SJCRH30 (cell line): ENCODE measurements at regions not wholly inside any gene's neighbourhood (a gene's known extent, or its start where the extent isn't known, plus 50 kb on each side); places are given as distances from the start of the nearest gene placed in this dataset.

Experiments
- DNase-seq, 2 experiments: peaks; one replicate each; pipeline ENCODE4 v3.0.0-alpha.2; 2015 to 2020
- H3K27ac ChIP-seq: fragments of 250-450 bp; sonication (Bioruptor Pico); 2 replicates; pipeline ENCODE4 v1.5.1; 2020; ENCODE audit warnings: mild to moderate bottlenecking, moderate library complexity
- H3K27me3 ChIP-seq: fragments of 250-450 bp; sonication (Bioruptor Pico); 2 replicates; pipeline ENCODE4 v1.5.1; 2020; ENCODE audit warnings: mild to moderate bottlenecking, moderate library complexity
- H3K36me3 ChIP-seq: fragments of 250-450 bp; sonication (Bioruptor Pico); 2 replicates; pipeline ENCODE4 v1.5.1; 2020; ENCODE audit warnings: mild to moderate bottlenecking, moderate library complexity
- H3K4me1 ChIP-seq: fragments of 250-450 bp; sonication (Bioruptor Pico); 2 replicates; pipeline ENCODE4 v1.5.1; 2020; ENCODE audit warnings: mild to moderate bottlenecking, moderate library complexity
- H3K4me3 ChIP-seq: fragments of 250-450 bp; sonication (Bioruptor Pico); 2 replicates; pipeline ENCODE4 v1.5.1; 2020; ENCODE audit warnings: mild to moderate bottlenecking, moderate library complexity
- H3K9me3 ChIP-seq: fragments of 250-450 bp; sonication (Bioruptor Pico); replicated peaks from 2 replicates; pipeline ENCODE4 v1.5.1; 2020; ENCODE audit warnings: mild to moderate bottlenecking, moderate library complexity

DNA sequence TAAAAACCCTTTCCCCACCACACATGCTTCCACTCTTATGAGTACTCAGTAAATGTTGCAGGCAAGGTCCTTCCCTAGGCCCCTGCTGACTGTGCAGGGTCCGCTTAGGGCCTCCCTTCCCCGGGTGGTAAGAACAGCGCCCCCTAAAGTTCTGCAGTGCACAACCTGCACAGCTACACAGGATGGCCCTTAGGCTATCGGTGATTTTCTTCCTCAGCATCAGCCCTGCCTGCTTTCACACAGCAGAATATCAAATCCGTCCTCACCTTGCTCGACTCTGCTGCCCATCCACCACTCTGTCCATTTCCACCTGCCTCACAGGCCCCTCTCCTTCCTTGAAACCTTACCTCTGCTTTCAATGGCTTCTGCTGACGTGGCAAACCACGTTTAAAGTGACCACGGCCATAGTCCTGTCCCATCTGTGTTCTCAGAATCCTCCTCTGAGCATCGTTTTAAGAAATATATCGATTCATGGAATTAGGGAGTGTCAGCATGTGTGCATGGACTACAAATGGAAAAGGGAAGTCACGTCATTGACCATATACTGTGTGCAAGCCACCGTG, 51.4 kb upstream of the TMEM132E start:
- H3K4me1 ChIP-seq = no peaks in the 10 kb centered on the region
- peaks cover 31% of the 10 kb centered on the region for H3K27me3 ChIP-seq
- H3K9me3 ChIP-seq = no peaks in the 10 kb centered on the region
- no peaks in the 10 kb centered on the region for H3K36me3 ChIP-seq
- DNase-seq = peak in 1 of 2 experiments; percentile 17
- no peak overlapping the region for H3K27ac ChIP-seq
- no peak overlapping the region for H3K4me3 ChIP-seq

DNA sequence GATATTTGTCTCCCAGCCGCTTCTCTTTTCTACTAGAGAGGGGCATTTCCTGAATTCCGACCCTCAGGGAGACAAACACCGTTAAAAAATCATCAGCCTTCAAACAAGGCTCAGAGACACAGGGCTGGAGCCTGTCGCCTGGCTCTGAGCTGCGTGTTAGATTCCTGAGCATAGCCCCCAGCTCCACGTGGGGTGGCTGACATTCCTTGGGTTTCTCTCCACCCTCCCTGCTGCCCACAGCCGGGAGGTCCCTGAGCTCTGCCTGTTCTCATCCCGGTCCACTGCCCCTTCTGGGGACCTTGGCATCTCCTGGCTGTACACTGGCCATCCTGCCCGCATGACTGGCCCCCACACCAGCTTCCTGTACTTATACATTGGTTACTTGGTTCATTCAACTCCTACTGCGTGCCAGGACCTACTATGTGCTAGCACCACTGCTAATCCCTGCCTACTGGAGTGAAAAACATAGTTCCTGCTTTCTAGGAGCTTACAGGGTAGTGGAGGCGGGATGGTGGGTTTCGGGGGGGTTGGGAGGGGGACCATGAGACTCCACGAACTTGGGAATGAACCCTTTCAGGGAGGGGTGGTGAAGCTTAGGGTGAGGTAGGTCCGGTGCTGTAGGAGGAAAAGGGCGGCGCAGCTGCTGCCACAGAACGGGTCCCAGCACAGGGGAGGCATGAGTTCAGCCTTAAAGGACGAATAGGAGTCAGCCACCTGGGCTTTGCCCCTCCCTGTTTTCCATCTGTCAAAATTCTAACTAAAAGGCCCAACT, 52.1 kb upstream of the TMEM132E start:
- no peaks in the 10 kb centered on the region for H3K36me3 ChIP-seq
- no peak for DNase-seq
- H3K27me3 ChIP-seq = peaks cover 35% of the 10 kb centered on the region
- H3K27ac ChIP-seq = no peak overlapping the region
- H3K4me3 ChIP-seq = no peak overlapping the region
- H3K4me1 ChIP-seq = no peaks in the 10 kb centered on the region
- no peaks in the 10 kb centered on the region for H3K9me3 ChIP-seq

DNA sequence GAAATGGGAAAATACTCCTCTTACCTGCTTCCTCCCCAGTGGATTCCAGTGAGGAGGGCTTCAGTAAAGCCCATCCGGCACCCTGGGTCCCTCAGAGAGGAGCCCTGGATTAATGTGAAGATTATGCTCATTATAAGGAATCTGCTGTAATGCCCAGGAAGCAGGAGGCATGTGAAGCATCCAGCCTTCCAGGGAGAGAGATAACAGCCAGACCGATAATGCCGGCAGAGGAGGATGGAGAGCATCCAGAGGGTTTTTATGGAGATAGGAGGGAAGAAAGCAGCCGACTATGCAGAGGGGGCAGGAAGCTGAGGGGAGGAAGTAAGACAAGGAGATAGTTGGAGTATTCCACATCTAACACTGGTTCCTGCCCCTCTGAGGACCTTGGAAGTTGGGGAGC, 53.7 kb upstream of the TMEM132E start:
- no peak overlapping the region for H3K27ac ChIP-seq
- H3K9me3 ChIP-seq = no peaks in the 10 kb centered on the region
- H3K4me1 ChIP-seq = no peaks in the 10 kb centered on the region
- H3K4me3 ChIP-seq = no peak overlapping the region
- DNase-seq = no peak
- no peaks in the 10 kb centered on the region for H3K36me3 ChIP-seq
- peaks cover 37% of the 10 kb centered on the region for H3K27me3 ChIP-seq

DNA sequence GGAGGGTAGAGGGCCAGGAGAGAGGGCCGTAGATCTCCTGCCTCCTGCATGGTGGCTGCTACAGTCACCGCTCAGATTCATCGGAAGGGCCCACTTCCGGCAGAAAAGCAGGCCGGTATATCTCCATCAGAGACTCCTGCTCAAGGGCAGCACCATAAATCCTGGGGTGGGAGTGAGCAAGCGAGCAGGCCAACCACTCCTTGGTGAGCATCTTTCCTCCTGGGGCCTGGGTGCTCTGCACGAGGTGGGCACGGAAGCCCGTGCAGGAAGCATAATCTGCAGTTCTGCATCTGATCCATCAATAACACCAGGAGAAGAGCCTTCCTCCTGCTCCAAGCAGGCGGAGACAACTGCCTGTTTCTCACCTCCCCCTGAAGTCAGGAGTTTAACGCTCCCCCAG, 57.4 kb upstream of the TMEM132E start:
- Histone ChIP-seq H3K9me3 (no peaks in the 10 kb centered on the region), H3K36me3 (no peaks in the 10 kb centered on the region), H3K27me3 (peaks cover 40% of the 10 kb centered on the region), H3K27ac (no peak overlapping the region), H3K4me3 (no peak overlapping the region), H3K4me1 (no peaks in the 10 kb centered on the region)
- no peak for DNase-seq

DNA sequence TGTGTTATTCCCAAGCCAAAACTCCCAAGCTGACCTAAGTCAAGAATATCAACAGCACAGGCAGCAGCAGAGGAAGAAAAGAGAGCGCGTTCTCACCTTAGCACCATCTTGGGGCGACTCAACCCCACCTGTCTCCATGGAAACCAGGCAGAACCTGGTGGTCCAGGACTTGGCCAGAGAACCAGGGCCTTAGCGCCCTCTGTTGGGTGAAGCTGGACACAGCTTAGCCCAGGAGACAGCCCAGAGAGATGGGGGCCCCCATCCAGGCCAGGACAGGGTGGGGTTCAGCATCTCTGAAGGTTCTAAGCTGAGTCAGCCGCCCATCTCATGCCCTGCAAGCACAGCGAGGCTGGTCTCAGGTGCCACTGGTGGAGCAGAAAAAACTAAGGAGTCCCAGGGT, 60.1 kb upstream of the TMEM132E start:
- Histone ChIP-seq H3K36me3 (no peaks in the 10 kb centered on the region), H3K4me3 (no peak overlapping the region), H3K27ac (no peak overlapping the region), H3K27me3 (peaks cover 29% of the 10 kb centered on the region), H3K4me1 (no peaks in the 10 kb centered on the region), H3K9me3 (no peaks in the 10 kb centered on the region)
- DNase-seq = peak; percentile 13 to 34

DNA sequence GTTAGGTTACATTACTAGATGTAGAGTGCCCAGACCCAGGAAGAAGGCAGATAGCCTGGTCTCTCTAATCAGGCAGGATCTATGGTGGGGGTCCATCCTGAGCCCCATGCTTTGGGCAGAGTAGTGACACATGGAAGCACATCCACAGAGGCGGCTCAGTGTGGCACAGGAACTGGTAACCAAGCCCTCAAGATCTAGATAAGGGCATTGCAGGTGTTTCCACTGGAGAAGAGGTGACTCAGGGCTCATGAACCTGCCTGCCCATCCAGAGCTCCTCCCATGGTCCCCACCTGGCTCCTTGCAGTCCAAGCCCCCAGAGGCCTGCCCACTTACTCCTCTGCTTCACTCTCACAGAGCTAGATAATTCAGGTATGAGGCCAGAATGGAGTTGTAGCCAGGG, 62.0 kb upstream of the TMEM132E start:
- Histone ChIP-seq H3K27me3 (peaks cover 21% of the 10 kb centered on the region), H3K4me3 (no peak overlapping the region), H3K27ac (no peak overlapping the region), H3K4me1 (no peaks in the 10 kb centered on the region), H3K9me3 (no peaks in the 10 kb centered on the region), H3K36me3 (no peaks in the 10 kb centered on the region)
- no peak for DNase-seq

DNA sequence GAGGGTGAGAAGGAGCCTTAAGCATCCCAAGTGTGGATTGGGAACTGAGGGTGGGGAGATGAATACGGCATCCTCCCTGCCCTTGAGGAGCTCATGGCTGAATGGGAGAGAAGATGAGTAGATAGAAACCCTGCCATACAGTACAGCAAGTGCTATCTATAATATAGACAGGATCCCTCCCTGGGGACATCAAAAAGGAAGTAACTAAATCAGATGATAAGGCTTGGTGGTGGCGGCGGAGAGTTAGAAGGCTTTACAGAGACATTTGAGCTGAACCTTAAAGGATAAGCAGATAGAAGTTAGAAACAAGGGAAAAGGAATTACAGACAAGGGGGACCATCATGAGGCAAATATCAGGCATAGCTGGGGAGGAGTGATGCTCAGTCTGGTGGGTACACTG, 67.5 kb upstream of the TMEM132E start:
- no peak for DNase-seq
- Histone ChIP-seq H3K27ac (no peak overlapping the region), H3K27me3 (0 out of 2 replicates have a peak, but pooled peaks cover 3% of the 10 kb centered on the region), H3K4me3 (no peak overlapping the region), H3K9me3 (no peaks in the 10 kb centered on the region), H3K36me3 (no peaks in the 10 kb centered on the region), H3K4me1 (no peaks in the 10 kb centered on the region)

DNA sequence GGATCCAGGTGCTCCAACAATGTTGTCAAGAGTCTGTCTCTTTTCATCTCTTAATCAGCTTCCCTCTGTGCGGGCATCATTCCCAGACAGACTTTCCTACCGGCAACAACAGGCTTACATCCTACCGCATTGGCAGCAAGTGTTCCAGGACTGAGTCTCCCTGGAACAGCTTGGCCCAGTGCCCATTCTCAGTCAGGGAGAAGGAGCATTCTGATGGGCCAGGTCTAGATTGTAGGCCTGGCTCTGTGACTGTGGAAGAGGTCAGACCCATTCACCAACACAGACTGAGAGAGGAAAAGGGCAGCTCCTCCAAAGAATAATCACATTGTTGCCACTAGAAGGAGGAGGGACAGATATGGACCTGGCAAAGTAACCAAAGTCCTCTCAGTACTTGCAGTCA, 68.1 kb upstream of the TMEM132E start:
- Histone ChIP-seq H3K36me3 (no peaks in the 10 kb centered on the region), H3K9me3 (no peaks in the 10 kb centered on the region), H3K4me1 (no peaks in the 10 kb centered on the region), H3K4me3 (no peak overlapping the region), H3K27me3 (peaks cover 6% of the 10 kb centered on the region; the same call in 1 of the 2 replicates), H3K27ac (no peak overlapping the region)
- DNase-seq = no peak

DNA sequence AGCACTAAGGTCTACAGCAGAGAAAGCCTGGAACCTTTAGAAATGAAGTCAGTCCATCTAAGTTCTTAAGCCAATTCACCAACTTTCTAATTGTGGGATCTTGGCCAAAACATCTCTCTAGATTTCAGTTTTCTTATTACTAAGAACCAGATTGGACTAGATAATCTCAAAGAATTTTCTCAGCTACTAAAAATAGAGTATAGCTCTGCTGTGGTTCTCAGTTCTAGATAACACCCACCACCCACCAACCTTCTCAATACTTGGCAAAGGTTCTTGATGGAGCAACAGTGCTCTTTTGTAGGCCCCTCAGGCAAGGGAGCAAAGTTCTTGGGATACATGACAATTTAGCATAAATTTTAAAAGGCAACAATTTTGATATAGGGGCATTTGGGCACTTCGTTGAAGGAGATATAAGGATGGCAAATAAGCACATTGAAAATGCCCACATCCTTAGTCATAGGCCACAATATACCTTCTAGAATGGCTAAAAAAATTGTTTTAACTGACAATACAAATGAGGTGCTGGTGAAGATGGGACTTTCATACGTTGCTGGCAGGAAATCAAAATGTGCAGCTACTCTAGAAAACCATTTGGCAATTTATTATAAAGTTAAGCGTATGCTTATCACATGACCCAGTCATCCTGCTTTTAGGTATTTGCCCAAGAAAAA, 74.4 kb upstream of the TMEM132E start:
- DNase-seq = no peak
- no peaks in the 10 kb centered on the region for H3K9me3 ChIP-seq
- no peaks in the 10 kb centered on the region for H3K36me3 ChIP-seq
- no peak overlapping the region for H3K4me3 ChIP-seq
- peaks cover 7% of the 10 kb centered on the region; the same call in 1 of the 2 replicates for H3K27me3 ChIP-seq
- H3K4me1 ChIP-seq = no peaks in the 10 kb centered on the region
- no peak overlapping the region for H3K27ac ChIP-seq

DNA sequence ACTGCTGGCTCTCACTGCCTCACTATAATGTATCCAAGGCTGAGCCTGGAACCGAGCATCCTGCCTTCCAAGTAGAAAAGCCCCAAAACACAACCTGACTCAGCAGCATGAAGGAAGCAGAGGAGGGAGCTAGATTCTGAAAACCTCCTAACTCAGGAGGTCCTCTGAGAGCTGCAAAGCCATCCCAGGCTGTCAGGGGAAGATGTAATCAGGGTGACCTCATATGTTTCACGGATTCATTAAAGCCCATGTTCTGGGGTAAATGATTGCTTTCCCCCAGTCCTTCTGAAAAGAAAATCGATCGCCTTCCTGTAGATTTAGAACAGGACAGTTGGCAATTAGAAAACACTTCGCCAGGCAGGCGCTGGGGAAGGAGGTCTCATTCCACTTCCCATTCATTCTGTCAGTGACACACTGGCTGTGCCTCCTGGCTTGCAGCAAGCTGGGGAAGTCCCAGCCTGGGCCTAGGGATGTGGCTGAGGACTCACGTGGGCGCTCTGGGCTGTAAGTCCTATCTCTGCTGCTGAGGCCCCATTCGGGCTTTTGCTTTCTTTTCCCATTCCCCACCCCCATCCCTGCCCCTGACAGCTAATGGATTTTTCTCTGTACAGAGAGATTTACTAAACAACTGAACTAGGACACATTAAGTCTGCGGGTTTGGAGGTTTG, 75.7 kb upstream of the TMEM132E start:
- Histone ChIP-seq H3K27ac (no peak overlapping the region), H3K4me1 (no peaks in the 10 kb centered on the region), H3K36me3 (no peaks in the 10 kb centered on the region), H3K9me3 (no peaks in the 10 kb centered on the region), H3K4me3 (no peak overlapping the region), H3K27me3 (peaks cover 7% of the 10 kb centered on the region; the same call in 1 of the 2 replicates)
- DNase-seq = no peak

DNA sequence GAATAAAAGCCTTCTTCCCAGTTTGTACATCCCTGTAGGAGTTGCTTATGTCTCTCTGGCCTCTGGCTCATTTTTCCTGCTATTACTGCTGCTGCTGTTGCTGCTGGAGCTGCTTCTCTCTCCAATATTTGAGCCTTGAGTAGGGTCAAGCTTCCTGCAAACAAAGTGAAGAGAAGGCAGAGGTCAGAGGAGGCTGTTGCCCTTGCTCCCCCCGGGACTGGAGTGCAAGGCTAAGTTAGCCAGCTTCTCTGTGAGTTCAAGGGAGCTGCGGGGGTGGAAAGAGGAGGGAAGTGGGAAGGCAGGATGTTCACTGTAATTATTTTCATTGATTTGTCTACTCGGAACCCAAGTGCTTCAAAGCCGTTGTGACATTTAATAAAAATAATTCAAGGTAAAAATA, 77.0 kb upstream of the TMEM132E start:
- Histone ChIP-seq H3K27ac (no peak overlapping the region), H3K27me3 (peaks cover 7% of the 10 kb centered on the region; the same call in 1 of the 2 replicates), H3K36me3 (no peaks in the 10 kb centered on the region), H3K4me3 (no peak overlapping the region), H3K4me1 (no peaks in the 10 kb centered on the region), H3K9me3 (no peaks in the 10 kb centered on the region)
- DNase-seq = no peak

DNA sequence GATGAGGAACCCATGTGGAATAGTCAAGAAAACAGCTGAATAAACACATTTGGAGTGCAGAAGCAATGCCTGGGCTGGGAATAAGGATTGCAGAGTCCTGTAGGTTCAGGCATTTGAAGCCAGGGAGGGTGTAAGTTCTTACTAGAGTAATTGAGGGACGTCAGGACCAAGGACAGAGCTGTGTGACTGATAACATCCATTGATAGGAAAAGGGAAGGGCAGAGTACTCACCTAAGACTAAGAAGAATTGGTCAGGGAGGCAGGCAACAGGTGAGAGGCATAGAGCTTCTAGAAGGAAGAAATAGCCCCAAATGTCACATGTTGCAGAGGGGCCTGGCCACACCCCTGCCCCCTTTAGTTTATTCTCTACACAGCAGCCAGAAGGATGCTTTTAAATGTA, 79.8 kb upstream of the TMEM132E start:
- Histone ChIP-seq H3K27me3 (peaks cover 2% of the 10 kb centered on the region; the same call in 1 of the 2 replicates), H3K36me3 (no peaks in the 10 kb centered on the region), H3K9me3 (no peaks in the 10 kb centered on the region), H3K4me1 (no peaks in the 10 kb centered on the region), H3K4me3 (no peak overlapping the region), H3K27ac (no peak overlapping the region)
- DNase-seq = peak; percentile 36 to 61

DNA sequence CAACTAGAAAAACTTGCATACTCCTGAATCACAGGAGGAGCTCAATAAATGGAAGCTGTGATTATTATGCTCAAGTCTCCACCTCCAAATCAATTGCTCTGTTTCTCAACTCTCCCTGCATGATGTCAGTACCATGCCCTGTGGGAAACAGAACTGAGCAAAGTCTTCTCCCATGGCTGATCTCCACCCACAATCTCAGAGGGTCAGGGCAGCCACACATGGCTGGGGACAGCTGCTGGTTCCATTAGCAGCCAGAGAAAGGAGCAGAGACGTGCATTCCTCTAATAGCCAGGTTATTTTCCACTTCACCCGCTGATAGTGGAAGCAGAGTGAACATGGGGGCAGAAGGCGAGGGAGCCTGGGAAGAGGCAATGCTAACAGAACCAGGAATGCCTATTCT, 85.5 kb upstream of the TMEM132E start:
- Histone ChIP-seq H3K27ac (no peak overlapping the region), H3K27me3 (0 out of 2 replicates have a peak, but pooled peaks cover 2% of the 10 kb centered on the region), H3K36me3 (no peaks in the 10 kb centered on the region), H3K9me3 (no peaks in the 10 kb centered on the region), H3K4me3 (no peak overlapping the region), H3K4me1 (no peaks in the 10 kb centered on the region)
- no peak for DNase-seq

DNA sequence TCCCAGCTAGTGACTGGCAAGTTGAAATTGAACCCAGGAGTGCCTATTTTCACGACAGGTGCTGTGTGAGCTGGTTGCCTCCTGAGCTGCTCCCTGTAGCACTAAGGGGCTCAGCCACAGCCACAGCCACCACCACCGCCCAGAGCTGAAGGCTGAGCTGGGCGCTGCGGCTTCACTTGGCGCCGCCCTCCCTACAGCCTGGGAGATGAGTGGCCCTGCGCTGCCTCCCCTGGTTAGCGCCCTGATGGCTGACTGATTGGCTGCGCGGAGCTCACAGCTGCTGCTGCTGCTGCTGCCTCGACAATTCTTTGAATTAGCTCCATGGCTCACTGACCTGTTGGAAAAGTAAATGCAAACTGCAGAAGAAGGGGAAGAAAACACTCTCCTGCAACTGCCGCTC, 91.8 kb upstream of the TMEM132E start:
- Histone ChIP-seq H3K4me1 (no peaks in the 10 kb centered on the region), H3K36me3 (no peaks in the 10 kb centered on the region), H3K4me3 (no peak overlapping the region), H3K27me3 (peaks cover 3% of the 10 kb centered on the region; the same call in 1 of the 2 replicates), H3K27ac (no peak overlapping the region), H3K9me3 (no peaks in the 10 kb centered on the region)
- no peak for DNase-seq

DNA sequence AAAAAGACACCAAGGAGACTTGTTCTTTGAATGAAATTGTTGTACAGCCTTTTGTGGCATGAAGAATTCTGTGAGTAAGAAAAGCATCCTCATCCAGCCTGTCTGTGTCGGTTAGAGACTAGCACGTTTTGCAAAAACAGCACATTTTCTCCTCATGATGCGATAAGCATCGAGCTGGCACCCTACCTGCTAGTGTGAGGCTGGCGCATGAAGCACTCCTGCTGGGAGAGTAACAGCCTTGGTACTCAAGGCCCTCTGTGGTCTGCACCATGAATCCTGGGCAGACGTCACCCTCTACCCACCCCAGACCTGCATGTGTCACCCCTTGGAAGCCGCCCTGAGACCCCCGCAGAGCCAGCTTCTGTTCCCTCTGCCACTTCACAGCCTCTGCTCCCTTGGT, 92.6 kb upstream of the TMEM132E start:
- no peaks in the 10 kb centered on the region for H3K9me3 ChIP-seq
- DNase-seq = no peak
- no peak overlapping the region for H3K4me3 ChIP-seq
- peaks cover 3% of the 10 kb centered on the region; the same call in 1 of the 2 replicates for H3K27me3 ChIP-seq
- no peaks in the 10 kb centered on the region for H3K36me3 ChIP-seq
- no peak overlapping the region for H3K27ac ChIP-seq
- H3K4me1 ChIP-seq = no peaks in the 10 kb centered on the region
